IMR-90 (cell line): ENCODE measurements at regions not wholly inside any gene's neighbourhood (a gene's known extent, or its start where the extent isn't known, plus 50 kb on each side); places are given as distances from the start of the nearest gene placed in this dataset.
A peak's percentile ranks its signal among the peaks of the same experiment; 100 is the strongest.

ENCODE experiments used
- ATAC-seq: fragments of 200-7000 bp; cut with Tn5 transposase; 2 replicates; pipeline ENCODE4 v1.9.1; 2020; ENCODE audit warnings: low read depth, mild to moderate bottlenecking, moderate library complexity
- BruUV-seq: library from RNA; stranded (reverse); fragments of 400-500 nt; replicated peaks from 2 replicates; lab custom pipeline; 2021; lab: Mats Ljungman, UMichigan
- CTCF ChIA-PET: fragments of 300-600 bp; formaldehyde crosslinking; extraction: SDS; loops from one replicate; lab custom pipeline; 2021; ENCODE audit warnings: antibody characterized with exemption; lab: Yijun Ruan, JAX
- POLR2A ChIA-PET: fragments of 300-600 bp; sonication (Branson Sonifier 250); formaldehyde crosslinking; loops from one replicate; lab custom pipeline; 2022; ENCODE audit warnings: antibody characterized with exemption; ENCODE audit not compliant: unreplicated experiment; lab: Charles Lee
- DNase-seq: peaks from one replicate; pipeline ENCODE4 v3.0.0; 2013
- H2AFZ ChIP-seq: replicated peaks from 2 replicates; pipeline ENCODE3; 2013; ENCODE audit warnings: low read length, mild to moderate bottlenecking; ENCODE audit not compliant: poor library complexity
- H2AK5ac ChIP-seq: 2 replicates; pipeline ENCODE4 v1.6.1; 2013; ENCODE audit warnings: low read depth, low read length, inconsistent platforms
- H2AK9ac ChIP-seq: replicated peaks from 2 replicates; pipeline ENCODE3; 2013; ENCODE audit warnings: mild to moderate bottlenecking, low read depth, low read length, moderate library complexity; ENCODE audit not compliant: poor library complexity
- H2BK120ac ChIP-seq: 2 replicates; pipeline ENCODE4 v1.6.1; 2013; ENCODE audit warnings: low read depth, low read length, inconsistent platforms
- H2BK15ac ChIP-seq: 3 replicates; pipeline ENCODE4 v1.6.1; 2013; ENCODE audit warnings: low read depth, low read length, inconsistent platforms
- H2BK20ac ChIP-seq: 2 replicates; pipeline ENCODE4 v1.6.1; 2013; ENCODE audit warnings: low read depth, mild to moderate bottlenecking, inconsistent platforms, low read length, moderate library complexity
- H2BK5ac ChIP-seq: 2 replicates; pipeline ENCODE4 v1.6.1; 2013; ENCODE audit warnings: mild to moderate bottlenecking, low read depth, low read length, inconsistent platforms; ENCODE audit not compliant: poor library complexity, severe bottlenecking
- H3K14ac ChIP-seq: replicated peaks from 2 replicates; pipeline ENCODE4 v1.6.1; 2013; ENCODE audit warnings: low read depth, low read length, inconsistent platforms
- H3K18ac ChIP-seq: 2 replicates; pipeline ENCODE4 v1.6.1; 2013; ENCODE audit warnings: low read depth, low read length, control low read depth
- H3K23ac ChIP-seq: 2 replicates; pipeline ENCODE4 v1.6.1; 2013; ENCODE audit warnings: low read depth, low read length, inconsistent platforms
- H3K27ac ChIP-seq: 2 replicates; pipeline ENCODE4 v1.5.1; 2013; ENCODE audit warnings: mild to moderate bottlenecking, control low read depth, low read length; ENCODE audit not compliant: insufficient read depth
- H3K27me3 ChIP-seq: 2 replicates; pipeline ENCODE4 v1.6.1; 2013; ENCODE audit warnings: low read length; ENCODE audit not compliant: control insufficient read depth, insufficient read depth
- H3K36me3 ChIP-seq: 2 replicates; pipeline ENCODE4 v1.6.1; 2013; ENCODE audit warnings: low read length, mixed read lengths; ENCODE audit not compliant: control insufficient read depth, insufficient read depth
- H3K4ac ChIP-seq: 2 replicates; pipeline ENCODE4 v1.6.1; 2013; ENCODE audit warnings: low read depth, low read length, inconsistent platforms
- H3K4me1 ChIP-seq: 2 replicates; pipeline ENCODE4 v1.6.1; 2013; ENCODE audit warnings: low read length, mixed read lengths; ENCODE audit not compliant: control insufficient read depth, insufficient read depth
- H3K4me2 ChIP-seq: 2 replicates; pipeline ENCODE4 v1.6.1; 2013; ENCODE audit warnings: low read depth, mild to moderate bottlenecking, control low read depth, low read length, moderate library complexity
- H3K4me3 ChIP-seq: 2 replicates; pipeline ENCODE4 v1.5.1; 2013; ENCODE audit warnings: low read depth, mild to moderate bottlenecking, control low read depth, low read length, moderate library complexity; ENCODE audit not compliant: insufficient read depth
- H3K56ac ChIP-seq: 2 replicates; pipeline ENCODE4 v1.6.1; 2013; ENCODE audit warnings: low read length, inconsistent platforms; ENCODE audit not compliant: insufficient read depth; ENCODE audit errors: extremely low read depth
- H3K79me1 ChIP-seq, 2 experiments: 2 replicates each; pipeline ENCODE4 v1.6.1; 2013; ENCODE audit warnings: low read length in 2 of 2, inconsistent platforms in 1 of 2, low read depth in 1 of 2
- H3K9ac ChIP-seq: 2 replicates; pipeline ENCODE4 v1.6.1; 2013; ENCODE audit warnings: low read depth, low read length, control low read depth
- H3K9me1 ChIP-seq: 2 replicates; pipeline ENCODE4 v1.6.1; 2013; ENCODE audit warnings: low read length, inconsistent platforms; ENCODE audit not compliant: insufficient read depth
- H3K9me3 ChIP-seq: 2 replicates; pipeline ENCODE4 v1.6.1; 2013; ENCODE audit warnings: low read length; ENCODE audit not compliant: control insufficient read depth, insufficient read depth
- H4K20me1 ChIP-seq: 2 replicates; pipeline ENCODE4 v1.6.1; 2013; ENCODE audit warnings: low read length, inconsistent platforms; ENCODE audit not compliant: insufficient read depth
- H4K5ac ChIP-seq: 2 replicates; pipeline ENCODE4 v1.6.1; 2013; ENCODE audit warnings: mild to moderate bottlenecking, low read depth, low read length, control low read depth
- H4K8ac ChIP-seq, 2 experiments: 2 replicates each; pipeline ENCODE4 v1.6.1; 2013; ENCODE audit warnings: low read depth in 2 of 2, low read length in 2 of 2, control low read depth in 1 of 2, inconsistent platforms in 1 of 2
- H4K91ac ChIP-seq: 2 replicates; pipeline ENCODE4 v1.6.1; 2013; ENCODE audit warnings: low read depth, low read length, inconsistent platforms; ENCODE audit not compliant: insufficient read depth
- BHLHE40 ChIP-seq: fragments of 150-350 bp; IDR thresholded peaks from 2 replicates; pipeline ENCODE4 v1.6.1; 2016; ENCODE audit warnings: mild to moderate bottlenecking, low read depth, low read length
- CEBPB ChIP-seq: IDR thresholded peaks from 2 replicates; pipeline ENCODE4 v1.6.1; 2012; ENCODE audit warnings: low read depth, low read length, improper control_type of control experiment
- CHD1 ChIP-seq: IDR thresholded peaks from 2 replicates; pipeline ENCODE4 v1.6.1; 2012; ENCODE audit warnings: low read depth, low read length, improper control_type of control experiment
- CTCF ChIP-seq: conservative IDR thresholded peaks from 2 replicates; pipeline ENCODE4 v1.5.1; 2012; ENCODE audit warnings: mild to moderate bottlenecking, low read depth, low read length, improper control_type of control experiment
- ELK1 ChIP-seq: fragments of 150-350 bp; IDR thresholded peaks from 2 replicates; pipeline ENCODE4 v1.6.1; 2016; ENCODE audit warnings: low read depth, mild to moderate bottlenecking, low read length, moderate library complexity, borderline replicate concordance
- MXI1 ChIP-seq: IDR thresholded peaks from 2 replicates; pipeline ENCODE4 v1.6.1; 2012; ENCODE audit warnings: low read depth, mild to moderate bottlenecking, low read length, moderate library complexity, borderline replicate concordance
- NFE2L2 ChIP-seq: fragments of 150-350 bp; IDR thresholded peaks from 2 replicates; pipeline ENCODE4 v1.6.1; 2016; ENCODE audit warnings: low read depth, mild to moderate bottlenecking, low read length
- POLR2A ChIP-seq: IDR thresholded peaks from 2 replicates; pipeline ENCODE4 v1.6.1; 2012; ENCODE audit warnings: mild to moderate bottlenecking, low read depth, low read length
- RAD21 ChIP-seq: IDR thresholded peaks from 2 replicates; pipeline ENCODE4 v1.6.1; 2012; ENCODE audit warnings: low read length, improper control_type of control experiment
- USF2 ChIP-seq: fragments of 150-350 bp; IDR thresholded peaks from 2 replicates; pipeline ENCODE4 v1.6.1; 2017; ENCODE audit warnings: mild to moderate bottlenecking, antibody characterized with exemption, low read length, low read depth
- WGBS, 2 experiments: methylation state at CpG; one replicate each; pipeline versions ENCODE4 v1.1.5 to v1.1.7; 2013; ENCODE audit warnings: missing lambda C conversion rate in 2 of 2; ENCODE audit not compliant: insufficient read length in 1 of 2; ENCODE audit errors: extremely low coverage in 2 of 2; 5-methylcytosine and 5-hydroxymethylcytosine counted together
- dilution Hi-C: fragments of 300-500 bp; cut with HindIII; formaldehyde crosslinking; loops from one replicate; pipeline ENCODE4 v1.14.3; 2018; ENCODE audit warnings: low sequenced_read_pairs; ENCODE audit not compliant: unreplicated experiment
- in situ Hi-C: fragments of 300-500 bp; cut with MboI; formaldehyde crosslinking; loops from 3 replicates; pipeline ENCODE4 v1.14.3; 2019; ENCODE audit warnings: low sequenced_read_pairs, inconsistent platforms, mixed read lengths
- intact Hi-C: fragments of 100-400 bp; cut with micrococcal nuclease; formaldehyde crosslinking; loops from 2 replicates; pipeline ENCODE4 v1.10.0; 2022

GRCh38 chr6:141403103-141403502 lies 729.6 kb upstream of the GJE1 start:
- no peak for TF ChIP-seq MXI1
- no peak for TF ChIP-seq NFE2L2
- TF ChIP-seq CHD1: no peak
- TF ChIP-seq CTCF: no peak
- TF ChIP-seq CEBPB: no peak
- no peak for TF ChIP-seq BHLHE40
- TF ChIP-seq RAD21: no peak
- TF ChIP-seq POLR2A: no peak
- no peak for TF ChIP-seq USF2
- no peak for TF ChIP-seq ELK1

More at GRCh38 chr6:141403103-141403502, 729.6 kb upstream of the GJE1 start:
- no peaks in the 10 kb centered on the region for H3K4me1 ChIP-seq
- no peak overlapping the region for H3K56ac ChIP-seq
- H3K9me3 ChIP-seq: peaks cover 2% of the 10 kb centered on the region
- intact Hi-C loops: no loop called here
- no TSS peak for BruUV-seq
- ChIA-PET POLR2A (no interaction called here), CTCF (no interaction called here)
- no CpG with 5 or more reads among the region's 3 CpGs for WGBS, 2 experiments
- H4K20me1 ChIP-seq: no peaks in the 10 kb centered on the region
- no peak overlapping the region for H3K14ac ChIP-seq
- no peaks in the 10 kb centered on the region for H3K79me1 ChIP-seq
- H4K91ac ChIP-seq: no peak overlapping the region
- H2AK9ac ChIP-seq: no peak overlapping the region
- no peak overlapping the region for H3K27ac ChIP-seq
- dilution Hi-C loops: no loop called here
- H2BK120ac ChIP-seq: no peak overlapping the region
- no peak overlapping the region for H4K5ac ChIP-seq
- in situ Hi-C loops: no loop called here
- no peaks in the 10 kb centered on the region for H3K9me1 ChIP-seq
- peak overlapping the region; percentile 8 for H2AFZ ChIP-seq
- H2BK20ac ChIP-seq: no peak overlapping the region
- no peak overlapping the region for H4K8ac ChIP-seq
- H3K23ac ChIP-seq: no peak overlapping the region
- H3K18ac ChIP-seq: no peak overlapping the region
- no peaks in the 10 kb centered on the region for H3K27me3 ChIP-seq
- H3K9ac ChIP-seq: no peak overlapping the region
- H2BK5ac ChIP-seq: no peak overlapping the region
- H3K4ac ChIP-seq: no peak overlapping the region
- DNase-seq (no peak), ATAC-seq (no peak)
- no peak overlapping the region for H2BK15ac ChIP-seq
- no peak overlapping the region for H3K4me3 ChIP-seq
- no peak overlapping the region for H3K4me2 ChIP-seq
- no peak overlapping the region for H2AK5ac ChIP-seq
- H3K36me3 ChIP-seq: no peaks in the 10 kb centered on the region
